Calu3 (cell line): ENCODE measurements at regions not wholly inside any gene's neighbourhood (a gene's known extent, or its start where the extent isn't known, plus 50 kb on each side); places are given as distances from the start of the nearest gene placed in this dataset.
"Not testable (repeated sequence)": the region's sequence is repeated elsewhere in the genome, so short reads cannot be mapped to it uniquely, and the experiment has no call there.

ENCODE experiments used
- BruUV-seq: library from RNA; stranded (reverse); fragments of 400-500 nt; replicated peaks from 2 replicates; lab custom pipeline; 2021; lab: Mats Ljungman, UMichigan
- CTCF ChIA-PET: fragments of 300-600 bp; sonication (Branson Sonifier 250); formaldehyde crosslinking; loops from one replicate; lab custom pipeline; 2022; ENCODE audit warnings: antibody characterized with exemption; lab: Charles Lee
- DNase-seq: peaks from one replicate; pipeline ENCODE4 v3.0.0; 2022
- H3K27ac Mint-ChIP-seq: one replicate; pipeline ENCODE4 v1.8.0; 2022; ENCODE audit warnings: mixed read lengths; ENCODE audit not compliant: unreplicated experiment
- H3K27me3 Mint-ChIP-seq: one replicate; pipeline ENCODE4 v1.8.0; 2022; ENCODE audit warnings: mixed read lengths; ENCODE audit not compliant: unreplicated experiment
- H3K36me3 Mint-ChIP-seq: one replicate; pipeline ENCODE4 v1.8.0; 2022; ENCODE audit warnings: mild to moderate bottlenecking, moderate library complexity, mixed read lengths; ENCODE audit not compliant: insufficient read depth, unreplicated experiment
- H3K4me1 Mint-ChIP-seq: one replicate; pipeline ENCODE4 v1.8.0; 2022; ENCODE audit warnings: mild to moderate bottlenecking, low read depth, mixed read lengths; ENCODE audit not compliant: unreplicated experiment
- H3K4me3 Mint-ChIP-seq: one replicate; pipeline ENCODE4 v1.8.0; 2022; ENCODE audit warnings: mild to moderate bottlenecking, low read depth, moderate library complexity, mixed read lengths; ENCODE audit not compliant: unreplicated experiment
- H3K9me3 Mint-ChIP-seq: one replicate; pipeline ENCODE4 v1.8.0; 2022; ENCODE audit warnings: low read depth, mixed read lengths; ENCODE audit not compliant: unreplicated experiment
- CTCF ChIP-seq: fragments of 200-600 bp; IDR thresholded peaks from one replicate; pipeline ENCODE4 v1.8.0; 2022; ENCODE audit warnings: antibody characterized with exemption; ENCODE audit not compliant: unreplicated experiment
- intact Hi-C: fragments of 100-400 bp; cut with micrococcal nuclease; formaldehyde crosslinking; loops from one replicate; pipeline ENCODE4 v1.10.0; 2022; ENCODE audit not compliant: unreplicated experiment

GRCh38 chr2:89831641-89832498 lies 1140.4 kb downstream of the RPIA start:
- DNase-seq, result no peak
- Mint-ChIP-seq H3K27me3 (no peaks in the 10 kb centered on the region), H3K9me3 (peaks cover 62% of the 10 kb centered on the region), H3K27ac (no peak overlapping the region), H3K36me3 (no peaks in the 10 kb centered on the region), H3K4me3 (no peak overlapping the region), H3K4me1 (no peaks in the 10 kb centered on the region)
- CTCF ChIA-PET, result no interaction called here
- no peak for TF ChIP-seq CTCF
- intact Hi-C loops, result no loop called here
- BruUV-seq, result no TSS peak

- H3K9me3 Mint-ChIP-seq, result peaks cover 63% of the 10 kb centered on the region
- CTCF ChIA-PET, result no interaction called here
- BruUV-seq, result no TSS peak
- no peak overlapping the region for H3K27ac Mint-ChIP-seq
- H3K4me3 Mint-ChIP-seq, result no peak overlapping the region
- H3K4me1 Mint-ChIP-seq, result no peaks in the 10 kb centered on the region
- TF ChIP-seq CTCF, result no peak
- no peaks in the 10 kb centered on the region for H3K27me3 Mint-ChIP-seq
- intact Hi-C loops, result no loop called here
- no peak for DNase-seq
- no peaks in the 10 kb centered on the region for H3K36me3 Mint-ChIP-seq
Measured at GRCh38 chr2:89833116-89833779, 1141.8 kb downstream of the RPIA start.

GRCh38 chr2:89833780-89834117 lies 1142.3 kb downstream of the RPIA start:
- intact Hi-C loops, result no loop called here
- DNase-seq, result no peak
- no TSS peak for BruUV-seq
- H3K9me3 Mint-ChIP-seq, result peaks cover 63% of the 10 kb centered on the region
- CTCF ChIA-PET, result no interaction called here
- H3K36me3 Mint-ChIP-seq, result no peaks in the 10 kb centered on the region
- H3K4me1 Mint-ChIP-seq, result no peaks in the 10 kb centered on the region
- H3K27ac Mint-ChIP-seq, result no peak overlapping the region
- TF ChIP-seq CTCF, result no peak
- H3K27me3 Mint-ChIP-seq, result no peaks in the 10 kb centered on the region
- H3K4me3 Mint-ChIP-seq, result no peak overlapping the region

- intact Hi-C loops, result no loop called here
- H3K36me3 Mint-ChIP-seq, result no peaks in the 10 kb centered on the region
- H3K4me1 Mint-ChIP-seq, result no peaks in the 10 kb centered on the region
- no TSS peak for BruUV-seq
- no peak for DNase-seq
- no peaks in the 10 kb centered on the region for H3K27me3 Mint-ChIP-seq
- H3K27ac Mint-ChIP-seq, result no peak overlapping the region
- CTCF ChIA-PET, result no interaction called here
- no peak for TF ChIP-seq CTCF
- no peak overlapping the region for H3K4me3 Mint-ChIP-seq
- peaks cover 59% of the 10 kb centered on the region for H3K9me3 Mint-ChIP-seq
Measured at GRCh38 chr2:89834306-89834705, 1142.8 kb downstream of the RPIA start.

- BruUV-seq, DNase-seq, intact Hi-C loops, H3K27ac Mint-ChIP-seq, H3K36me3 Mint-ChIP-seq, H3K4me3 Mint-ChIP-seq, H3K4me1 Mint-ChIP-seq, H3K27me3 Mint-ChIP-seq, CTCF ChIA-PET: not testable (repeated sequence)
- H3K9me3 Mint-ChIP-seq, result peaks cover 52% of the 10 kb centered on the region
Measured at GRCh38 chr2:89836326-89836725, 1144.9 kb downstream of the RPIA start.
